Naive thymus-derived CD8-positive, alpha-beta T cell (primary cell): ENCODE measurements at regions not wholly inside any gene's neighbourhood (a gene's known extent, or its start where the extent isn't known, plus 50 kb on each side); places are given as distances from the start of the nearest gene placed in this dataset.
A peak's percentile ranks its signal among the peaks of the same experiment; 100 is the strongest.

Source experiments
- ATAC-seq, 2 donors: fragments of 150-1000 bp; cut with Tn5 transposase in 1 of 2; sonication (Bioruptor Pico), chemical (Tn5 transposase) in 1 of 2; 1 replicate in 1 of 2; 2 replicates in 1 of 2; pipeline ENCODE4 v1.10.0; 2021; ENCODE audit warnings: mild to moderate bottlenecking in 2 of 2, moderate library complexity in 2 of 2
- POLR2A ChIA-PET: fragments of 350-600 bp; sonication (Branson Sonifier 250); formaldehyde crosslinking; loops from one replicate; lab custom pipeline; 2021; ENCODE audit warnings: antibody characterized with exemption; lab: Charles Lee
- DNase-seq, 10 donors: peaks; one replicate each; pipeline versions ENCODE4 v3.0.0 to v3.0.0-alpha.2; 2020 to 2022
- H3K27ac Mint-ChIP-seq, 10 donors: one replicate each; pipeline ENCODE4 v1.8.0; 2020 to 2022; ENCODE audit warnings: mild to moderate bottlenecking in 10 of 10, mixed read lengths in 10 of 10, moderate library complexity in 4 of 10, inconsistent platforms in 1 of 10
- H3K27me3 Mint-ChIP-seq, 5 donors: one replicate each; pipeline ENCODE4 v1.8.0; 2021 to 2022; ENCODE audit warnings: mixed read lengths in 5 of 5
- H3K36me3 Mint-ChIP-seq, 3 donors: one replicate each; pipeline ENCODE4 v1.8.0; 2020 to 2022; ENCODE audit warnings: mixed read lengths in 3 of 3, mild to moderate bottlenecking in 2 of 3, inconsistent platforms in 1 of 3
- H3K4me1 Mint-ChIP-seq, 4 donors: one replicate each; pipeline ENCODE4 v1.8.0; 2021 to 2022; ENCODE audit warnings: mixed read lengths in 4 of 4
- H3K4me3 Mint-ChIP-seq, 10 donors: one replicate each; pipeline ENCODE4 v1.8.0; 2020 to 2022; ENCODE audit warnings: mild to moderate bottlenecking in 10 of 10, mixed read lengths in 10 of 10, moderate library complexity in 6 of 10, inconsistent platforms in 1 of 10
- H3K9me3 Mint-ChIP-seq, 9 donors: one replicate each; pipeline ENCODE4 v1.8.0; 2020 to 2022; ENCODE audit warnings: mixed read lengths in 9 of 9, mild to moderate bottlenecking in 3 of 9, inconsistent platforms in 1 of 9, moderate library complexity in 1 of 9

DNA sequence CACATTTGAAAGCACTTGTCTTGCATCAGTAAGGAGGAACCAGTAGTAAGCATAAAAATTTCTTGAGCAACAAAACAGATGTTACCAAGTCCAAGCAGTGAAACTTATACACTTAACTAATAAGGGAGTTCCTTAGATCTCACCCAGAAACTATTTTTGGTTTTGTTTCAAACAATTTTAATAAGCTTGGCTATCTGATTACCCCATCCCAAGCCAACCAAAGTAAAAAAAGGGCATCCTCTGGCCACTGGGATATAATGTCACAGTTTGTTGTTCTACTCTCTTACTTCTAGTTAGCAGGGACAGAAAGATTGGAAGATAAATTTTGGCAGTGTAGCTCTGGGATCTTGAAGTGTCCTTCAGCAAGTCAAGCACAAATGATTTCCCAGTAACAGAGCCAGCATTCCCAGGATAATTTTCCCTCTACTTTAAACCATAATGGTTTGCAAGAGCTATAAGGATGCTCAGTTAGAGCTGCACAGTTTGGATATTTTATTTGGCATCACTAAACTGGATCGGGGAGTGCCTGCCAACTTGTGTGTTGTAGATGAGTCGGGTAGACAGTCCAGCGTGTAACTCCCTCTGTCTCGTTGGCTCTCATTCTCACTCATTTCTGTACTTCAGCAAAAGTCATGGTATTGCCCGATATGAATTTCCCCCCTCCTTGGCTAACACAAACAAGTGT is 161.9 kb upstream of the HMHB1 start:
- Mint-ChIP-seq H3K27ac (no peak overlapping the region), H3K36me3 (no peaks in the 10 kb centered on the region), H3K4me3 (no peak overlapping the region), H3K27me3 (peaks cover 0 to 6% (median 0%) of the 10 kb centered on the region in 5 donors), H3K4me1 (no peaks in the 10 kb centered on the region), H3K9me3 (peaks cover 0 to 2% (median 0%) of the 10 kb centered on the region in 9 donors)
- DNase-seq (no peak), ATAC-seq (no peak)
- POLR2A ChIA-PET: no interaction called here

DNA sequence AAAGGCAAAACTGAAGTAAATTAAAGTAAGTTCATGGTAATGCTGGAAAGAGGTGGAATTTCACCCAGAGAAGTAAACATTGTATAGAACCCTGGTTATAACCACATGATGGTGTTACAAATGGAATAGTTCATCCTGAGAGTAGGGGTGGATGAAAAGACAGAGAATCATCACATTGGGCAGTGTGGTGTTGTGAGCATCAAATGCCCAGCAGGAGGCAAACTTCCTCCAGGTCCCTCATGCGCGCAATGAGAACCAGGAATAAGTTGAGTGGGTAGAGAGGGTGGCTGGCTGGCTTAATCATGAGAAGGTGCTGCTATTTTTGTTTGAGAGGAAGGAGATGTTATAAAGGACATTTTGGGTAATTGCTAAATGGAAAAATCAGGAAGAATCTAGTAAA is 163.3 kb upstream of the HMHB1 start:
- no peaks in the 10 kb centered on the region for H3K36me3 Mint-ChIP-seq
- H3K27ac Mint-ChIP-seq: no peak overlapping the region
- POLR2A ChIA-PET: no interaction called here
- H3K27me3 Mint-ChIP-seq: peaks cover 0 to 6% (median 0%) of the 10 kb centered on the region in 5 donors
- ATAC-seq (no peak), DNase-seq (no peak)
- no peaks in the 10 kb centered on the region for H3K4me1 Mint-ChIP-seq
- no peak overlapping the region for H3K4me3 Mint-ChIP-seq
- H3K9me3 Mint-ChIP-seq: peaks cover 0 to 2% (median 0%) of the 10 kb centered on the region in 9 donors

DNA sequence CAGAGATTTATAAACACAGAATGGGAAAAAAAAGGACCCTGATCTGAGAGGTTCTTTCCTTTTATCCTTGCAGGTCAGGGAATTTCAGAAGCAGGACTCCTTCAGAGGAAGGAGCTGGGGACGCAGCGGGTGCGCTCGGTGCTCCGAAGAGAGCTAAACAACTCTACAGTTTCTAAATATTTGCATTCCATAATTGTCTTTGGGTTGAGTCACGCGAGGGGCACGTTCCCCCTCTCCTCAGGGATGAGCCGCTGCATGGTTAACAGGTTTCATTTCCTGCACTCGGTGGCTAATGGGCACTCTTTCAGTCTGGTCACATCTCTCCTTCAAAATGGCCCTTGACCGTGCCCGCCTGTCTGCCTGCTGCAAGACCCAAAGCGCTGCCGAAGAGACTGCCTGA is 165.0 kb upstream of the HMHB1 start:
- ATAC-seq: no peak
- POLR2A ChIA-PET: no interaction called here
- Mint-ChIP-seq H3K27ac (no peak overlapping the region), H3K9me3 (no peaks in the 10 kb centered on the region), H3K4me3 (no peak overlapping the region), H3K4me1 (no peaks in the 10 kb centered on the region), H3K36me3 (no peaks in the 10 kb centered on the region), H3K27me3 (no peaks in the 10 kb centered on the region)
- no peak for DNase-seq

DNA sequence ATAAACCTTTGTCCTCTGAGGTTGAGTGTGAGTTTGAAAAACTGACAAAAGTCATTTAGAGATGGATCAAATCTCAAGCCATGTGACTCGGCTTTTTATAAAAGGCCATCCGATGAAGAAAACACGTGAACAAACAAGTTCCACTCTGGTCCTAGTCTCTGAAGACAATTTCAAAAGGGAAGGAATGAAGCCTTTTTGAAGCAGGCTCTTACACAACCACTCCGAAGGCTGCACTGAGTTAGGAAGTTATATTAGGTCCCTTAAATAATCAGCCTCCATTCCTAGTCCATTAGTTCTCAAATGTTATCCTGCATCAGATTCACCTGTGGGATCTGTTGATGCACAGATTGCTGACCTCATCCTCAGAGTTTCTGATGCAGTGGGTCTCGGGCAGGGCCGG is 166.6 kb upstream of the HMHB1 start:
- Mint-ChIP-seq H3K36me3 (no peaks in the 10 kb centered on the region), H3K27ac (no peak overlapping the region), H3K4me3 (no peak overlapping the region), H3K9me3 (no peaks in the 10 kb centered on the region), H3K4me1 (no peaks in the 10 kb centered on the region), H3K27me3 (no peaks in the 10 kb centered on the region)
- no peak for DNase-seq
- ATAC-seq: no peak
- POLR2A ChIA-PET: no interaction called here

DNA sequence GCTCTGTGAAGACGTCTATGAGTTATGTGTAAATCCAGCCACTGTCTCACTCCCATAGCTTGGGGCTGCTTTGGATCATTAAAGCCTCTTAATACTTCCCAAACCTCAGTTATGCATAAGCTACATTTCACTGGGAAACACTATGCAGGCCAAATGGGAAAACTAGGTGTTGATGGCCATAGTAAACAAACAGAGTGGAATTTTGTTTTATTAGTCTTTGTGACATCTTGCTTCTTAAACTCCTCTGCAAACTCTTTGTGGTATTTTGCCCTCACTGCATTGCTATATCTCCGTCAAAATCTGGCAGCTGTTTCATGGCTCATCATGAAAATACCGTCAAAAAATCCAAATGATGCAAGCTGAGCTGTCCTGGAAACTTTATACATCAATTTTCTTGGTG is 167.2 kb upstream of the HMHB1 start:
- H3K27ac Mint-ChIP-seq: no peak overlapping the region
- no peaks in the 10 kb centered on the region for H3K9me3 Mint-ChIP-seq
- ATAC-seq (no peak), DNase-seq (no peak)
- no peaks in the 10 kb centered on the region for H3K4me1 Mint-ChIP-seq
- H3K36me3 Mint-ChIP-seq: no peaks in the 10 kb centered on the region
- peaks cover 0 to 1% (median 0%) of the 10 kb centered on the region in 5 donors for H3K27me3 Mint-ChIP-seq
- POLR2A ChIA-PET: no interaction called here
- H3K4me3 Mint-ChIP-seq: no peak overlapping the region

DNA sequence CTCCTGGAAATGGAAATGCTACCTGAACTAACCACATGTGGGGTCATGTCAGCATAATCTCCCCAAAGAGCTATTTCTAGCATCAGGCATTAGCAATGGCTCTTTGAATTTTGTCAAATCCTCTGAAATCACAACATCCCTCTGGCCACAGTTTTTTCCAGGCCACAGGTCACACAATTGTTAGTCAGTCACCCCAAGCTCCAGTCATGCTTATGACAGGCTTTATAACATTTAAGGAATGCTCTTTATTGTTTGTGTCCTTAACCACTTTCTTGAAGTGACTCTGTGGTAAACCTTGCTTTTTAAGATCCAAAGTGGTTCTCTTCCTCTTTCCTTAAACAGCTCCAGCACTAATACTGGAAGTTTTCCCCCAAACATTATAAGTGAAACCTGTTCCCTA is 169.2 kb upstream of the HMHB1 start:
- ATAC-seq (no peak), DNase-seq (no peak)
- Mint-ChIP-seq H3K36me3 (no peaks in the 10 kb centered on the region), H3K27me3 (peaks cover 0 to 1% (median 0%) of the 10 kb centered on the region in 5 donors), H3K4me3 (no peak overlapping the region), H3K27ac (no peak overlapping the region), H3K4me1 (no peaks in the 10 kb centered on the region), H3K9me3 (no peaks in the 10 kb centered on the region)
- POLR2A ChIA-PET: no interaction called here

DNA sequence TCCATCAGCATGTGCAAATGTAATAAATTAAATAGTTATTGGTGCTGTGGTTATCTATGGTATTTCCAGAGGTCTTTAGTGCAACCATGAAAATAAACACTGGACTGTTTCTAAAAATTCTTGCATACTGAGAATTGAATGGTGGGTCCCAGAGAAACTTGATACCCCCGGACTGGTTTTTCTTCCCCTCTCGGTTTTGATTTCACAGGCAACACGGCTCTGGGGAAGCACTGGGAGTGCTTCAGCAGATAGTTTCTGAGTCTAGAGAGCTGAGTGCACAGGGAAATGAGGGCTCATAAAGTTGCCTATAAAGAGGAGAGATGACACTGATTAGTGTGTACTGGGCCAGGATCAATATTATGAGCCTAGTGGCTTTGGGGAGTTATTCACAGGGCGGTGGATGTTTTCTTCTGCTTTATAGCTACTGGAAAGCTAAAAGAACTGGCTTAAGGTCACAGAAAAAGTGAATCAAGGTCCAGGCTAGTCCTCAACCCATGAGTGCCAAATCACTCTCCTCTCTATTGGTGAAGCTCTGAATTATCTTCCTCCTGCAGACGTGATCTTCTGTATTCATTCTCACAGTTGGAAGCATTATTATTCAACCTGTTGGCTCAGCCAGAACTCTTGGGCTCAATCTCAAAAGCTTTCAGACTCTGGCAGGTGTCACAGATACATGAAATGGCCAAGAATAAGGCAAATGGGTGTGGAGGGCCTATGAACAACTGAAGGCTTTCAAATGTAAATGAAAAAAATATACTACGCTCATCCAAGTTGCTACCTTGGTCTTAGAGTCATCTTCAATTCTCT is 170.2 kb upstream of the HMHB1 start:
- POLR2A ChIA-PET: no interaction called here

DNA sequence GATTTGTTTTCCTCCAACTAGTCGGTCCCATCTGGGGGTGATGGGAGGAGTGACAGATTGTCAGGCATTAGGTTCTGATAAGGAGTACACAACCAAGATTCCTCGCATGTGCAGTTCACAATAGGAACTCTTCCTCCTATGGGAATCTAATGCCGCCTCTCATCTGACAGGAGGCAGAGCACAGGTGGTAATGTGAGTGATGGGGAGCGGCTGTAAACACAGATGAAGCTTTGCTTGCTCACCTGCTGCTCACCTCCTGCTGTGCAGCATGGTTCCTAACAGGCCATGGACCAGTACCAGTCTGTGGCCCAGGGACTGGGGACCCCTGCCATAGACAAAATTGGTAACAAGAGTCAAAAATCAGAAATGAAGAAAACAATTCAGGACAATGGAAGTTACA is 173.3 kb upstream of the HMHB1 start:
- DNase-seq (no peak), ATAC-seq (no peak)
- POLR2A ChIA-PET: no interaction called here
- no peak overlapping the region for H3K4me3 Mint-ChIP-seq
- no peaks in the 10 kb centered on the region for H3K36me3 Mint-ChIP-seq
- peaks cover 0 to 1% (median 0%) of the 10 kb centered on the region in 5 donors for H3K27me3 Mint-ChIP-seq
- H3K27ac Mint-ChIP-seq: no peak overlapping the region
- H3K4me1 Mint-ChIP-seq: no peaks in the 10 kb centered on the region
- no peaks in the 10 kb centered on the region for H3K9me3 Mint-ChIP-seq

More for the DNA sequence above, 170.2 kb upstream of the HMHB1 start:
- DNase-seq: no peak
- no peak for ATAC-seq
- Mint-ChIP-seq H3K4me3 (no peak overlapping the region), H3K27ac (no peak overlapping the region), H3K36me3 (no peaks in the 10 kb centered on the region), H3K27me3 (peaks cover 0 to 1% (median 0%) of the 10 kb centered on the region in 5 donors), H3K4me1 (no peaks in the 10 kb centered on the region), H3K9me3 (no peaks in the 10 kb centered on the region)

DNA sequence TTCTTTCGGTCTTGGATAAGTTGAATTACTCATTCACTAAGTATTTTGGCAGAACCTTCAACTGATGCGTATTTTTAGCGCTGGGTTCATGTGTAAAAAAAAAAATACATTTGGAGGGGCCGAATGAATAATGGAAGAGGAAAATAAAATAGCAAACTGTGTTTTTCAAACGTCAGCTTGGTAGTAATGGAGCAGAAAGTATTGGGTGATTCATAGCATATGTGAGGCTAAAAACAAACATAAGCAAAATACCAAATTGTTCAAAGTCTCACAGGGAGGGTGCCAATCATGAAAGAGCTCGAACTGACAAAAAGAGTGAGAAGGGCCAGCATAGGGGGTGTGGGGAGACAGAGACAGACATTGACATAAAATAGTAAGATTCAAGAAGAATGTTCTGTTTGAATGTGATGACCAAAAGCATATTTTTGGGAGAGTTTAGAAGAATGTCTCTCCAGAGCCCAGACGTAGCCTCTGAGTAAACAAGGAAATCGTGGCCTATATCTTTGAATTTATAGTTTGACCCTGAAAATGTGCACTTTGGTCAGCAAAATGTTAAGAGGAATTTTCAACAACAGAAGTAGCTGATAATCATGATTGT is 174.9 kb upstream of the HMHB1 start:
- Mint-ChIP-seq H3K4me3 (no peak overlapping the region), H3K27ac (peak overlapping the region in 1 of 10 donors; percentile 22), H3K36me3 (no peaks in the 10 kb centered on the region), H3K4me1 (no peaks in the 10 kb centered on the region), H3K27me3 (peaks cover 0 to 1% (median 0%) of the 10 kb centered on the region in 5 donors), H3K9me3 (no peaks in the 10 kb centered on the region)
- ATAC-seq (no peak), DNase-seq (no peak)
- POLR2A ChIA-PET: no interaction called here

DNA sequence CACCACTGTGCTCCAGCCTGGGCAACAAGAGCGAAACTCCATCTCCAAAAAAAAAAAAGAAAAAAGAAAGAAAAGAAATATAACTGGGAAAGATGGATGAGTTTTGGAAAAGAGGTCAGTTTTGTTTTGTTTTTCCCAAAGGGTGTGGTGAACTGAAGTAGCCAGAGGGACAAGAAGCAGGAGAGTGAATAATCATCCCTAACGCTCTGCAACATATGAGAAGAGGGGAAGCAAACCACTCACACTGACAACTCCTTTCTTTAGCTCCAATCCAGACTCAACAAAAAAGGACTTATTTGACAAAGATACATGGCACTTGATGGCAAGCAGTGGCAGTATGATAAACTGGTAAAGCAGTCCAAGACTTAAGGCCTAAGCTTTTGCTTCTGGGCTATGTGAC is 176.1 kb upstream of the HMHB1 start:
- Mint-ChIP-seq H3K4me3 (no peak overlapping the region), H3K27ac (no peak overlapping the region)
- POLR2A ChIA-PET: no interaction called here

DNA sequence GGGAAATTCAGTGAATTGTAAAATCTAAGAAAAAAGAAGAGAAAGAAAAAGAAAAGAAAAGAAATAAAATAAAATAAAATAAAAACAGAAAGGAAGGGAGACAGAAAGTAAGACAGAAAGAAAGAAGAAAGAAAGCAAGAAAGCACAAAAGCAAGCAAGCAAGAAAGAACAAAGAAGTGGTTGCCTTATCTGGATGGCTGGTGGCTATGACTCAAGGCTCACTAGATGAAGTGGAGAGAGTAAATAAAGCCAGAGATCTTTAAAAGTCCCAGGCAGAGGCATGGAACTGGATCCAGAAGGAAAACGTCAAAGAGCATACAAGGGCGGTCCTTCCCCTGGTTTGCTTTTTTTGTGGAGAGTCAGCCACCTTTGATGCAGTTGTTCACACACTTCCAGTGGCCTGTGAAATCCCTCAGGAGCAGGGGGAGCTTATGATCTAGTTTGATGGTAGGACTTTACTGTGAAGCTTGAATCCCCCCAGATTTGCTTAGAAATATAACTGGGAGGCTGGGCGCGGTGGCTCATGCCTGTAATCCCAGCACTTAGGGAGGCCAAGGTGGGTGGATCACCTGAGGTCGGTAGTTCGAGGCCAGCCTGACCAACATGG is 176.7 kb upstream of the HMHB1 start:
- H3K27ac Mint-ChIP-seq: no peak overlapping the region
- POLR2A ChIA-PET: no interaction called here
- H3K4me3 Mint-ChIP-seq: no peak overlapping the region
- no peaks in the 10 kb centered on the region for H3K36me3 Mint-ChIP-seq
- peaks cover 0 to 1% (median 0%) of the 10 kb centered on the region in 5 donors for H3K27me3 Mint-ChIP-seq
- H3K9me3 Mint-ChIP-seq: no peaks in the 10 kb centered on the region
- ATAC-seq (no peak), DNase-seq (no peak)
- H3K4me1 Mint-ChIP-seq: no peaks in the 10 kb centered on the region

More for the DNA sequence above, 176.1 kb upstream of the HMHB1 start:
- no peaks in the 10 kb centered on the region for H3K4me1 Mint-ChIP-seq
- H3K9me3 Mint-ChIP-seq: no peaks in the 10 kb centered on the region
- H3K27me3 Mint-ChIP-seq: peaks cover 0 to 1% (median 0%) of the 10 kb centered on the region in 5 donors
- ATAC-seq: no peak
- H3K36me3 Mint-ChIP-seq: no peaks in the 10 kb centered on the region
- DNase-seq: no peak

DNA sequence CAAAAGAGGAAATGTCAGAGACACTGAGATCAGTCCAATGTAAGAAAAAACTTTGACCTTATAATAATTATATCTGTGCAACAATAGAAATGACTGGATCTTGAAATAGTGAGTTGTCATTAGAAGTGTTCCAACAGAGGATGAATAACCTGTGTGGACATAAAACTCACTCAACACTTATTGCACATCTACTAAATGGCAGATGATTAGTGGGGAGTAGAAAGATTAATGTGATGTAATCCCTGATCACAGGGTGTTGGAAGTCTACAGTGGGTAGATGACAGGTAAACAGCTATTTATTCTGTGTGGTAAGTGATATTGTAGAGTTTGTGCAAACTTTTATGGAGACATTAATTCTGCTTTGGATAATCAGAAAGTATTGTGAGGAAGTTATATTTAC is 177.3 kb upstream of the HMHB1 start:
- Mint-ChIP-seq H3K4me3 (no peak overlapping the region), H3K4me1 (no peaks in the 10 kb centered on the region), H3K27ac (no peak overlapping the region), H3K36me3 (no peaks in the 10 kb centered on the region), H3K9me3 (no peaks in the 10 kb centered on the region), H3K27me3 (no peaks in the 10 kb centered on the region)
- DNase-seq (no peak), ATAC-seq (no peak)
- POLR2A ChIA-PET: no interaction called here
